NOMO-1 treated with dmso at 0.1 percent for 144 hours (cell line): ENCODE measurements at regions not wholly inside any gene's neighbourhood (a gene's known extent, or its start where the extent isn't known, plus 50 kb on each side); places are given as distances from the start of the nearest gene placed in this dataset.

Experiments
- DNase-seq: peaks from one replicate; lab custom pipeline; 2025; ENCODE audit not compliant: unreplicated experiment; lab: John Stamatoyannopoulos, UW

GRCh38 chr13:73369095-73369494 lies 310.3 kb downstream of the KLF5 start:
- DNase-seq = no peak

- DNase-seq = no peak
These were observed 309.8 kb downstream of the KLF5 start for GRCh38 chr13:73368608-73369007.

- no peak for DNase-seq
These were observed 309.1 kb downstream of the KLF5 start for GRCh38 chr13:73367886-73368285.

GRCh38 chr13:73366241-73366640 lies 307.4 kb downstream of the KLF5 start:
- DNase-seq = no peak

- no peak for DNase-seq
These were observed 306.9 kb downstream of the KLF5 start for GRCh38 chr13:73365681-73366080.

- DNase-seq = no peak
These were observed 306.4 kb downstream of the KLF5 start for GRCh38 chr13:73365252-73365651.

GRCh38 chr13:73364736-73365135 lies 305.9 kb downstream of the KLF5 start:
- no peak for DNase-seq

- no peak for DNase-seq
These were observed 299.8 kb downstream of the KLF5 start for GRCh38 chr13:73358606-73359095.

- no peak for DNase-seq
These were observed 296.3 kb downstream of the KLF5 start for GRCh38 chr13:73355134-73355533.

- no peak for DNase-seq
These were observed 292.9 kb downstream of the KLF5 start for GRCh38 chr13:73351730-73352129.

GRCh38 chr13:73341748-73342147 lies 282.9 kb downstream of the KLF5 start:
- no peak for DNase-seq

GRCh38 chr13:73340069-73340468 lies 281.3 kb downstream of the KLF5 start:
- no peak for DNase-seq

- DNase-seq = no peak
These were observed 280.3 kb downstream of the KLF5 start for GRCh38 chr13:73339086-73339485.

- DNase-seq = no peak
These were observed 279.6 kb downstream of the KLF5 start for GRCh38 chr13:73338389-73338788.

GRCh38 chr13:73337532-73337931 lies 278.7 kb downstream of the KLF5 start:
- DNase-seq = no peak

GRCh38 chr13:73336773-73337172 lies 278.0 kb downstream of the KLF5 start:
- no peak for DNase-seq

- DNase-seq = no peak
These were observed 277.1 kb downstream of the KLF5 start for GRCh38 chr13:73335944-73336343.

GRCh38 chr13:73335210-73335609 lies 276.4 kb downstream of the KLF5 start:
- no peak for DNase-seq

GRCh38 chr13:73334445-73334844 lies 275.6 kb downstream of the KLF5 start:
- no peak for DNase-seq

- DNase-seq = no peak
These were observed 272.8 kb downstream of the KLF5 start for GRCh38 chr13:73331556-73331955.

- DNase-seq = no peak
These were observed 270.6 kb downstream of the KLF5 start for GRCh38 chr13:73329355-73329754.

GRCh38 chr13:73327579-73327978 lies 268.8 kb downstream of the KLF5 start:
- no peak for DNase-seq

- no peak for DNase-seq
These were observed 267.1 kb downstream of the KLF5 start for GRCh38 chr13:73325723-73326558.
